SK-N-SH treated with all-trans-retinoic acid at 6 μM for 48 hours (cell line): ENCODE measurements at regions not wholly inside any gene's neighbourhood (a gene's known extent, or its start where the extent isn't known, plus 50 kb on each side); places are given as distances from the start of the nearest gene placed in this dataset.

Source experiments
- ATAC-seq: fragments of 200-7000 bp; cut with Tn5 transposase; 3 replicates; pipeline ENCODE4 v1.9.1; 2020; ENCODE audit warnings: mild to moderate bottlenecking, moderate library complexity
- ARNTL ChIP-seq: fragments of 450-650 bp; formaldehyde crosslinking; IDR thresholded peaks from 2 replicates; pipeline ENCODE4 v1.5.0; 2020; ENCODE audit warnings: low read depth, mild to moderate bottlenecking, moderate library complexity, borderline replicate concordance
- BACH2 ChIP-seq: fragments of 250-450 bp; sonication (Bioruptor Pico); IDR thresholded peaks from 2 replicates; pipeline ENCODE4 v1.9.0; 2021; ENCODE audit warnings: mild to moderate bottlenecking, borderline replicate concordance
- CREB5 ChIP-seq: fragments of 250-450 bp; sonication (Bioruptor Pico); IDR thresholded peaks from 2 replicates; pipeline ENCODE4 v1.5.1; 2020; ENCODE audit warnings: low read depth, mild to moderate bottlenecking, moderate library complexity
- CSDC2 ChIP-seq: fragments of 250-450 bp; sonication (Bioruptor Pico); IDR thresholded peaks from 2 replicates; pipeline ENCODE4 v1.5.0; 2020; ENCODE audit warnings: mild to moderate bottlenecking, moderate library complexity
- ESRRG ChIP-seq: fragments of 250-450 bp; sonication (Bioruptor Pico); IDR thresholded peaks from 2 replicates; pipeline ENCODE4 v1.6.1; 2021; ENCODE audit warnings: mild to moderate bottlenecking
- ISL1 ChIP-seq: fragments of 250-450 bp; sonication (Bioruptor Pico); IDR thresholded peaks from 2 replicates; pipeline ENCODE4 v2.1.2; 2022; ENCODE audit warnings: mild to moderate bottlenecking, moderate library complexity
- OSR1 ChIP-seq: fragments of 250-450 bp; sonication (Bioruptor Pico); IDR thresholded peaks from 2 replicates; pipeline ENCODE4 v1.8.0; 2022; ENCODE audit warnings: moderate library complexity, mild to moderate bottlenecking, inconsistent platforms
- PATZ1 ChIP-seq: fragments of 250-450 bp; sonication (Bioruptor Pico); IDR thresholded peaks from 2 replicates; pipeline ENCODE4 v1.8.0; 2020; ENCODE audit warnings: mild to moderate bottlenecking, moderate library complexity, borderline replicate concordance
- POU6F1 ChIP-seq: fragments of 250-450 bp; sonication (Bioruptor Pico); IDR thresholded peaks from 2 replicates; pipeline ENCODE4 v1.8.0; 2021; ENCODE audit warnings: low read depth, mild to moderate bottlenecking, moderate library complexity, borderline replicate concordance
- PPARA ChIP-seq: fragments of 250-450 bp; sonication (Bioruptor Pico); IDR thresholded peaks from 2 replicates; pipeline ENCODE4 v1.5.0; 2020; ENCODE audit warnings: mild to moderate bottlenecking, borderline replicate concordance
- RARB ChIP-seq: fragments of 250-450 bp; sonication (Bioruptor Pico); IDR thresholded peaks from 2 replicates; pipeline ENCODE4 v1.8.0; 2021; ENCODE audit warnings: mild to moderate bottlenecking, moderate library complexity
- SNAI2 ChIP-seq: fragments of 250-450 bp; sonication (Bioruptor Pico); IDR thresholded peaks from 2 replicates; pipeline ENCODE4 v1.5.0; 2020; ENCODE audit warnings: mild to moderate bottlenecking, moderate library complexity
- TOX ChIP-seq: fragments of 250-450 bp; sonication (Bioruptor Pico); IDR thresholded peaks from 2 replicates; pipeline ENCODE4 v1.8.0; 2021; ENCODE audit warnings: mild to moderate bottlenecking, moderate library complexity, borderline replicate concordance
- TSHZ2 ChIP-seq: fragments of 250-450 bp; sonication (Bioruptor Pico); IDR thresholded peaks from 2 replicates; pipeline ENCODE4 v1.5.0; 2020; ENCODE audit warnings: mild to moderate bottlenecking, moderate library complexity
- ZC3H10 ChIP-seq: fragments of 250-450 bp; sonication (Bioruptor Pico); IDR thresholded peaks from 2 replicates; pipeline ENCODE4 v1.5.1; 2021; ENCODE audit warnings: mild to moderate bottlenecking, moderate library complexity
- ZFP3 ChIP-seq: fragments of 250-450 bp; sonication (Bioruptor Pico); IDR thresholded peaks from 2 replicates; pipeline ENCODE4 v1.5.0; 2020; ENCODE audit warnings: mild to moderate bottlenecking, moderate library complexity
- ZFP30 ChIP-seq: fragments of 450-650 bp; formaldehyde crosslinking; IDR thresholded peaks from 2 replicates; pipeline ENCODE4 v1.5.0; 2022; ENCODE audit warnings: mild to moderate bottlenecking, moderate library complexity
- ZNF565 ChIP-seq: fragments of 450-650 bp; formaldehyde crosslinking; conservative IDR thresholded peaks from 2 replicates; pipeline ENCODE4 v1.5.0; 2020; ENCODE audit warnings: low read depth, mild to moderate bottlenecking, moderate library complexity
- ZNF70 ChIP-seq: fragments of 450-650 bp; formaldehyde crosslinking; IDR thresholded peaks from 2 replicates; pipeline ENCODE4 v1.5.0; 2020; ENCODE audit warnings: mild to moderate bottlenecking, moderate library complexity
- ZNF8 ChIP-seq: fragments of 450-650 bp; formaldehyde crosslinking; IDR thresholded peaks from 2 replicates; pipeline ENCODE4 v1.5.0; 2020; ENCODE audit warnings: mild to moderate bottlenecking, moderate library complexity

- no peak for TF ChIP-seq ISL1 (CRISPR knock-in tag)
- no peak for TF ChIP-seq PATZ1 (CRISPR knock-in tag)
Observed at GRCh38 chr1:79128722-79129121, 122.2 kb upstream of the ADGRL4 start (continued).

GRCh38 chr1:79124756-79125155, 118.2 kb upstream of the ADGRL4 start:
- ATAC-seq: no peak

GRCh38 chr1:79122521-79122920, 116.0 kb upstream of the ADGRL4 start:
- ATAC-seq: no peak
- no peak for TF ChIP-seq ZC3H10 (CRISPR knock-in tag)
- TF ChIP-seq BACH2: no peak
- no peak for TF ChIP-seq ZFP30 (CRISPR knock-in tag)
- TF ChIP-seq POU6F1: no peak
- TF ChIP-seq ESRRG (CRISPR knock-in tag): no peak
- no peak for TF ChIP-seq ZNF70 (CRISPR knock-in tag)
- no peak for TF ChIP-seq ZFP3
- TF ChIP-seq CREB5: no peak
- no peak for TF ChIP-seq ARNTL (CRISPR knock-in tag)
- no peak for TF ChIP-seq PATZ1 (CRISPR knock-in tag)
- TF ChIP-seq CSDC2 (CRISPR knock-in tag): no peak
- TF ChIP-seq TSHZ2 (CRISPR knock-in tag): no peak
- no peak for TF ChIP-seq RARB
- TF ChIP-seq ZNF565: no peak
- TF ChIP-seq OSR1 (CRISPR knock-in tag): no peak
- TF ChIP-seq TOX (CRISPR knock-in tag): no peak
- TF ChIP-seq SNAI2 (CRISPR knock-in tag): no peak
- TF ChIP-seq PPARA: no peak
- no peak for TF ChIP-seq ZNF8 (CRISPR knock-in tag)
- TF ChIP-seq, all 23 proteins: peak for 0

More at GRCh38 chr1:79124756-79125155, 118.2 kb upstream of the ADGRL4 start:
- no peak for TF ChIP-seq ESRRG (CRISPR knock-in tag)

GRCh38 chr1:79117376-79117775, 110.8 kb upstream of the ADGRL4 start:
- ATAC-seq: no peak
- TF ChIP-seq OSR1 (CRISPR knock-in tag): no peak
- no peak for TF ChIP-seq RARB
- TF ChIP-seq ZFP3: no peak
- no peak for TF ChIP-seq ESRRG (CRISPR knock-in tag)
- TF ChIP-seq ISL1 (CRISPR knock-in tag): no peak
- no peak for TF ChIP-seq ZNF70 (CRISPR knock-in tag)
- TF ChIP-seq ZC3H10 (CRISPR knock-in tag): no peak
- TF ChIP-seq POU6F1: no peak
- TF ChIP-seq CSDC2 (CRISPR knock-in tag): no peak
- TF ChIP-seq ZNF565: no peak
- no peak for TF ChIP-seq PPARA
- TF ChIP-seq CREB5: no peak
- no peak for TF ChIP-seq TOX (CRISPR knock-in tag)
- no peak for TF ChIP-seq PATZ1 (CRISPR knock-in tag)
- no peak for TF ChIP-seq ZFP30 (CRISPR knock-in tag)
